Mucosa of gallbladder (tissue), 1 donor: ENCODE measurements at regions not wholly inside any gene's neighbourhood (a gene's known extent, or its start where the extent isn't known, plus 50 kb on each side); places are given as distances from the start of the nearest gene placed in this dataset.

Source experiments
- DNase-seq: peaks from one replicate; pipeline ENCODE4 v3.0.0-alpha.2; 2020; ENCODE audit warnings: low spot score
- donor health status: DM: no; HTN: no; CAD: no.

- no peak for DNase-seq
Measured at GRCh38 chr6:22466665-22467245, 102.6 kb upstream of the HDGFL1 start.

GRCh38 chr6:22467645-22468044 lies 101.7 kb upstream of the HDGFL1 start:
- peak; percentile 53 for DNase-seq

- no peak for DNase-seq
Measured at GRCh38 chr6:22468256-22468965, 101.0 kb upstream of the HDGFL1 start.

- DNase-seq = no peak
Measured at GRCh38 chr6:22470454-22471131, 98.8 kb upstream of the HDGFL1 start.

GRCh38 chr6:22471132-22471690 lies 98.2 kb upstream of the HDGFL1 start:
- DNase-seq = peak; percentile 82

- DNase-seq = no peak
Measured at GRCh38 chr6:22471746-22472145, 97.6 kb upstream of the HDGFL1 start.

GRCh38 chr6:22473991-22474682 lies 95.2 kb upstream of the HDGFL1 start:
- DNase-seq = no peak

- no peak for DNase-seq
Measured at GRCh38 chr6:22476811-22477390, 92.5 kb upstream of the HDGFL1 start.

GRCh38 chr6:22497276-22497675 lies 72.1 kb upstream of the HDGFL1 start:
- no peak for DNase-seq

GRCh38 chr6:22499815-22500214 lies 69.6 kb upstream of the HDGFL1 start:
- no peak for DNase-seq

- no peak for DNase-seq
Measured at GRCh38 chr6:22506496-22506895, 62.9 kb upstream of the HDGFL1 start.

- DNase-seq = no peak
Measured at GRCh38 chr6:22512686-22513427, 56.5 kb upstream of the HDGFL1 start.

GRCh38 chr6:22513667-22514066 lies 55.7 kb upstream of the HDGFL1 start:
- no peak for DNase-seq

- no peak for DNase-seq
Measured at GRCh38 chr6:22519237-22519636, 50.1 kb upstream of the HDGFL1 start.
